Epidermal melanocyte (primary cell): ENCODE measurements at regions not wholly inside any gene's neighbourhood (a gene's known extent, or its start where the extent isn't known, plus 50 kb on each side); places are given as distances from the start of the nearest gene placed in this dataset.
"Not testable (repeated sequence)": the region's sequence is repeated elsewhere in the genome, so short reads cannot be mapped to it uniquely, and the experiment has no call there.

Experiments used
- DNase-seq: peaks from one replicate; pipeline ENCODE4 v3.0.0; 2011; ENCODE audit warnings: low spot score; ENCODE audit not compliant: insufficient read length

GRCh38 chr5:87754009-87754757 lies 341.5 kb upstream of the CCNH start:
- DNase-seq, result no peak

- no peak for DNase-seq
These were observed 339.6 kb upstream of the CCNH start for GRCh38 chr5:87752362-87752761.

GRCh38 chr5:87751824-87752223 lies 339.1 kb upstream of the CCNH start:
- DNase-seq, result no peak

- no peak for DNase-seq
These were observed 334.2 kb upstream of the CCNH start for GRCh38 chr5:87746891-87747377.

GRCh38 chr5:87746341-87746740 lies 333.6 kb upstream of the CCNH start:
- no peak for DNase-seq

GRCh38 chr5:87741881-87742280 lies 329.2 kb upstream of the CCNH start:
- no peak for DNase-seq

GRCh38 chr5:87735923-87736322 lies 323.2 kb upstream of the CCNH start:
- no peak for DNase-seq

GRCh38 chr5:87733897-87734296 lies 321.2 kb upstream of the CCNH start:
- DNase-seq, result no peak

- no peak for DNase-seq
These were observed 320.4 kb upstream of the CCNH start for GRCh38 chr5:87732875-87733768.

GRCh38 chr5:87729781-87730180 lies 317.1 kb upstream of the CCNH start:
- no peak for DNase-seq

- no peak for DNase-seq
These were observed 309.6 kb upstream of the CCNH start for GRCh38 chr5:87722286-87722685.

- DNase-seq, result not testable (repeated sequence)
These were observed 305.6 kb upstream of the CCNH start for GRCh38 chr5:87718224-87718925.

GRCh38 chr5:87717761-87718160 lies 305.0 kb upstream of the CCNH start:
- no peak for DNase-seq

GRCh38 chr5:87705876-87706275 lies 293.1 kb upstream of the CCNH start:
- no peak for DNase-seq

- no peak for DNase-seq
These were observed 274.2 kb upstream of the CCNH start for GRCh38 chr5:87686975-87687374.

GRCh38 chr5:87686018-87686417 lies 273.3 kb upstream of the CCNH start:
- DNase-seq, result no peak

GRCh38 chr5:87674235-87674634 lies 261.5 kb upstream of the CCNH start:
- no peak for DNase-seq

- no peak for DNase-seq
These were observed 258.4 kb upstream of the CCNH start for GRCh38 chr5:87671146-87671545.

GRCh38 chr5:87665166-87665565 lies 252.4 kb upstream of the CCNH start:
- no peak for DNase-seq

GRCh38 chr5:87661784-87662566 lies 249.2 kb upstream of the CCNH start:
- DNase-seq, result no peak

- DNase-seq, result no peak
These were observed 240.5 kb upstream of the CCNH start for GRCh38 chr5:87653242-87653641.
